Panc1 (cell line): ENCODE measurements at regions not wholly inside any gene's neighbourhood (a gene's known extent, or its start where the extent isn't known, plus 50 kb on each side); places are given as distances from the start of the nearest gene placed in this dataset.

ENCODE experiments used
- ATAC-seq: fragments of 200-7000 bp; cut with Tn5 transposase; 2 replicates; pipeline ENCODE4 v1.9.1; 2020; ENCODE audit warnings: mild to moderate bottlenecking, moderate library complexity
- BruUV-seq: library from RNA; stranded (reverse); fragments of 400-500 nt; replicated peaks from 2 replicates; lab custom pipeline; 2021; lab: Mats Ljungman, UMichigan
- CTCF ChIA-PET: fragments of 300-600 bp; sonication (Branson Sonifier 250); formaldehyde crosslinking; loops from one replicate; lab custom pipeline; 2022; ENCODE audit warnings: antibody characterized with exemption; lab: Charles Lee
- POLR2A ChIA-PET: fragments of 300-600 bp; sonication (Branson Sonifier 250); formaldehyde crosslinking; loops from one replicate; lab custom pipeline; 2022; ENCODE audit warnings: antibody characterized with exemption; lab: Charles Lee
- DNase-seq: peaks from one replicate; pipeline ENCODE4 v3.0.0-alpha.2; 2010; ENCODE audit warnings: low read depth, low spot score
- H3K27ac ChIP-seq: 2 replicates; pipeline ENCODE4 v1.5.1; 2011; ENCODE audit warnings: mild to moderate bottlenecking, low read length, inconsistent platforms
- H3K27me3 ChIP-seq: fragments of 200-500 bp; sonication (Bioruptor generic); 2 replicates; pipeline ENCODE4 v1.6.0; 2014; ENCODE audit warnings: low read length, inconsistent platforms; ENCODE audit not compliant: control insufficient read depth, insufficient read depth
- H3K36me3 ChIP-seq: fragments of 200-500 bp; sonication (Bioruptor generic); 2 replicates; pipeline ENCODE4 v1.5.1; 2014; ENCODE audit warnings: inconsistent platforms, mild to moderate bottlenecking, low read length, moderate library complexity; ENCODE audit not compliant: control insufficient read depth, insufficient read depth
- H3K4me1 ChIP-seq: 2 replicates; pipeline ENCODE4 v1.5.1; 2011; ENCODE audit warnings: inconsistent platforms, mild to moderate bottlenecking, low read length, moderate library complexity; ENCODE audit not compliant: control insufficient read depth, insufficient read depth
- H3K4me3 ChIP-seq, 2 experiments: 2 replicates each; pipeline ENCODE4 v1.5.1; 2011 to 2012; ENCODE audit warnings: low read depth in 2 of 2, low read length in 2 of 2, mild to moderate bottlenecking in 2 of 2, inconsistent platforms in 1 of 2, moderate library complexity in 1 of 2
- H3K9me3 ChIP-seq: fragments of 200-500 bp; sonication (Bioruptor generic); 2 replicates; pipeline ENCODE4 v1.5.1; 2014; ENCODE audit warnings: low read depth, mild to moderate bottlenecking, inconsistent platforms, low read length, moderate library complexity; ENCODE audit not compliant: control insufficient read depth, insufficient read depth
- POLR2AphosphoS5 ChIP-seq: IDR thresholded peaks from 2 replicates; pipeline ENCODE4 v1.6.1; 2012; ENCODE audit warnings: mild to moderate bottlenecking, low read depth, low read length, moderate library complexity
- SIN3A ChIP-seq: IDR thresholded peaks from 2 replicates; pipeline ENCODE4 v1.6.1; 2012; ENCODE audit warnings: low read depth, mild to moderate bottlenecking, low read length, moderate library complexity, borderline replicate concordance; ENCODE audit not compliant: insufficient read depth
- TCF7L2 ChIP-seq: IDR thresholded peaks from 2 replicates; pipeline ENCODE4 v1.6.1; 2011; ENCODE audit warnings: mild to moderate bottlenecking, low read depth, low read length, inconsistent platforms
- in situ Hi-C: cut with HindIII; loops from 2 replicates; pipeline ENCODE4 v1.10.0; 2016; ENCODE audit warnings: low sequenced_read_pairs, low pct_unique_long_range_greater_than_20kb
- intact Hi-C: fragments of 100-400 bp; cut with micrococcal nuclease; formaldehyde crosslinking; loops from one replicate; pipeline ENCODE4 v1.10.0; 2022; ENCODE audit not compliant: unreplicated experiment
- TF ChIP-seq, protein P1 (sequence below), 2 experiments: IDR thresholded peaks; 2 replicates each; pipeline ENCODE4 v1.6.1; 2011 to 2012; ENCODE audit warnings: low read depth in 2 of 2, control low read depth in 1 of 2, low read length in 1 of 2, mild to moderate bottlenecking in 1 of 2, moderate library complexity in 1 of 2; ENCODE audit not compliant: insufficient read depth in 1 of 2
- TF ChIP-seq, protein P2 (sequence below): fragments of 450-650 bp; IDR thresholded peaks from 2 replicates; pipeline ENCODE4 v1.5.1; 2017; ENCODE audit warnings: mild to moderate bottlenecking

DNA sequence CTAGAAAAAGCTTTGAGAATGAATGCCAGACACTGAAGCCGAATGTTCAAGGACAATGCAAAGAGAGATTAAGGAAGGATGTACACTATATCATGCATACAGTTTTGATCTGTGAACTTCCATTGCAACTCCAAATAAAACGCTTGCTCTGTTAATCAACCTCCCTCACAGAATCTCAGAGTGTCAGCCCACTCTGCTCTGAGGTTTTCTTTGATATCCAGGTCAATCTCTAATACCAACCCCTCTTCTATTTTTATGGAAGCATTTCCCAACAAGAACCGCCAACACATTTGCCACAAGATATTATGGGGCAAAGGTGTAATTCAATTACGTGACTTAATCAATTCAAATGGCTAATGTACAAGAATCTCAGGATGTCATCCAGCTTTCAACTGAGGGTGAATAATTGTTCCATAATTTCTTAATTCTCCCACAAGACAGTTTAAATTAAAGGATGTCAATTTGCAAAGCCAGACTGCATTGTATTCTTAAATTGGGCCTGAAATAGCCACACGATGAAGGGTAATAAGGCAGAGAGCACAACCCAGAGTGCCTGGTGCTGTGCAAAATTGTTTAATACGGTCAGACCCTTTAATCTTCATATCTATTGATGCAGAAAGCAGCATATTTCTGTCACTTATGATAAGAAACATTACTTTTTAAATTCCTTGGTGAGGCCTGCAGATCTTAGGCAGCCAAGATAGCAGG is 459.2 kb upstream of the DAB1 start:
- H3K4me1 ChIP-seq, result no peaks in the 10 kb centered on the region
- no peak overlapping the region for H3K4me3 ChIP-seq
- H3K27me3 ChIP-seq, result no peaks in the 10 kb centered on the region
- intact Hi-C loops, result no loop called here
- no peak overlapping the region for H3K27ac ChIP-seq
- in situ Hi-C loops, result no loop called here
- TF ChIP-seq TCF7L2, result no peak
- no peak for TF ChIP-seq SIN3A
- TF ChIP-seq, protein P1, sequence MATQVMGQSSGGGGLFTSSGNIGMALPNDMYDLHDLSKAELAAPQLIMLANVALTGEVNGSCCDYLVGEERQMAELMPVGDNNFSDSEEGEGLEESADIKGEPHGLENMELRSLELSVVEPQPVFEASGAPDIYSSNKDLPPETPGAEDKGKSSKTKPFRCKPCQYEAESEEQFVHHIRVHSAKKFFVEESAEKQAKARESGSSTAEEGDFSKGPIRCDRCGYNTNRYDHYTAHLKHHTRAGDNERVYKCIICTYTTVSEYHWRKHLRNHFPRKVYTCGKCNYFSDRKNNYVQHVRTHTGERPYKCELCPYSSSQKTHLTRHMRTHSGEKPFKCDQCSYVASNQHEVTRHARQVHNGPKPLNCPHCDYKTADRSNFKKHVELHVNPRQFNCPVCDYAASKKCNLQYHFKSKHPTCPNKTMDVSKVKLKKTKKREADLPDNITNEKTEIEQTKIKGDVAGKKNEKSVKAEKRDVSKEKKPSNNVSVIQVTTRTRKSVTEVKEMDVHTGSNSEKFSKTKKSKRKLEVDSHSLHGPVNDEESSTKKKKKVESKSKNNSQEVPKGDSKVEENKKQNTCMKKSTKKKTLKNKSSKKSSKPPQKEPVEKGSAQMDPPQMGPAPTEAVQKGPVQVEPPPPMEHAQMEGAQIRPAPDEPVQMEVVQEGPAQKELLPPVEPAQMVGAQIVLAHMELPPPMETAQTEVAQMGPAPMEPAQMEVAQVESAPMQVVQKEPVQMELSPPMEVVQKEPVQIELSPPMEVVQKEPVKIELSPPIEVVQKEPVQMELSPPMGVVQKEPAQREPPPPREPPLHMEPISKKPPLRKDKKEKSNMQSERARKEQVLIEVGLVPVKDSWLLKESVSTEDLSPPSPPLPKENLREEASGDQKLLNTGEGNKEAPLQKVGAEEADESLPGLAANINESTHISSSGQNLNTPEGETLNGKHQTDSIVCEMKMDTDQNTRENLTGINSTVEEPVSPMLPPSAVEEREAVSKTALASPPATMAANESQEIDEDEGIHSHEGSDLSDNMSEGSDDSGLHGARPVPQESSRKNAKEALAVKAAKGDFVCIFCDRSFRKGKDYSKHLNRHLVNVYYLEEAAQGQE (IDR thresholded peaks at IDR 0.05; ENCODE audit: insufficient read depth in 1 of 2, low read depth in 2 of 2, low read length in 1 of 2), result no peak
- TF ChIP-seq, protein P2, sequence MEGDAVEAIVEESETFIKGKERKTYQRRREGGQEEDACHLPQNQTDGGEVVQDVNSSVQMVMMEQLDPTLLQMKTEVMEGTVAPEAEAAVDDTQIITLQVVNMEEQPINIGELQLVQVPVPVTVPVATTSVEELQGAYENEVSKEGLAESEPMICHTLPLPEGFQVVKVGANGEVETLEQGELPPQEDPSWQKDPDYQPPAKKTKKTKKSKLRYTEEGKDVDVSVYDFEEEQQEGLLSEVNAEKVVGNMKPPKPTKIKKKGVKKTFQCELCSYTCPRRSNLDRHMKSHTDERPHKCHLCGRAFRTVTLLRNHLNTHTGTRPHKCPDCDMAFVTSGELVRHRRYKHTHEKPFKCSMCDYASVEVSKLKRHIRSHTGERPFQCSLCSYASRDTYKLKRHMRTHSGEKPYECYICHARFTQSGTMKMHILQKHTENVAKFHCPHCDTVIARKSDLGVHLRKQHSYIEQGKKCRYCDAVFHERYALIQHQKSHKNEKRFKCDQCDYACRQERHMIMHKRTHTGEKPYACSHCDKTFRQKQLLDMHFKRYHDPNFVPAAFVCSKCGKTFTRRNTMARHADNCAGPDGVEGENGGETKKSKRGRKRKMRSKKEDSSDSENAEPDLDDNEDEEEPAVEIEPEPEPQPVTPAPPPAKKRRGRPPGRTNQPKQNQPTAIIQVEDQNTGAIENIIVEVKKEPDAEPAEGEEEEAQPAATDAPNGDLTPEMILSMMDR, result no peak
- TF ChIP-seq POLR2AphosphoS5, result no peak
- BruUV-seq, result no TSS peak
- no peak for ATAC-seq
- H3K9me3 ChIP-seq, result no peaks in the 10 kb centered on the region
- POLR2A ChIA-PET, result no interaction called here
- DNase-seq, result no peak
- CTCF ChIA-PET, result no interaction called here
- no peaks in the 10 kb centered on the region for H3K36me3 ChIP-seq

DNA sequence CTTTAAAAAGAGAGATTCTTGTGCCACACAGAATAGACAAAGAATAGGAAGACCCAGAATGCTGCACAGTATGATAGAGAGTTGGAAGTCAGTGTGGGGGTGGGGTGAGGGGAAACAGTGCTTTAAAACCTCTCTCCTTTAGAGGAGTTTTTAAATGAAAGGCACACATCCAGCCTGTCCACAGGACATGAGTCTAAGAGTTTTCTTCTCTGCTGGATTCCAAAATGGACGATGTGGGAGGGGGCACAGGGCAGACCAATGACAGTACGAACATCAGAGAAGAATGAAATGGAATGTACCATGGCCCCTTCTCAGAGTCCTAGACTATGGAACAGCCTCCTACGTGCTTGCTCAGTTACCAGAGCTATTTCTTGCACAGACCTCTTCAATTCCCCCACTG is 458.2 kb upstream of the DAB1 start:
- ATAC-seq, result no peak
- ChIA-PET CTCF (no interaction called here), POLR2A (no interaction called here)
- no peak for DNase-seq
- TF ChIP-seq TCF7L2 (no peak), SIN3A (no peak), POLR2AphosphoS5 (no peak)
- TF ChIP-seq, protein P2, result no peak
- TF ChIP-seq, protein P1 (IDR thresholded peaks at IDR 0.05; ENCODE audit: insufficient read depth in 1 of 2, low read depth in 2 of 2, low read length in 1 of 2), result no peak
- H3K27me3 ChIP-seq, result no peaks in the 10 kb centered on the region
- no peaks in the 10 kb centered on the region for H3K36me3 ChIP-seq
- intact Hi-C loops (no loop called here), in situ Hi-C loops (no loop called here)
- H3K27ac ChIP-seq, result no peak overlapping the region
- BruUV-seq, result no TSS peak
- H3K4me1 ChIP-seq, result no peaks in the 10 kb centered on the region
- H3K9me3 ChIP-seq, result no peaks in the 10 kb centered on the region
- no peak overlapping the region for H3K4me3 ChIP-seq
